T follicular helper cell (primary cell): ENCODE measurements at regions not wholly inside any gene's neighbourhood (a gene's known extent, or its start where the extent isn't known, plus 50 kb on each side); places are given as distances from the start of the nearest gene placed in this dataset.
"Not testable (repeated sequence)": the region's sequence is repeated elsewhere in the genome, so short reads cannot be mapped to it uniquely, and the experiment has no call there.

Experiments used
- DNase-seq: peaks from one replicate; pipeline ENCODE4 v3.0.0-alpha.2; 2020; ENCODE audit warnings: low read depth

DNA sequence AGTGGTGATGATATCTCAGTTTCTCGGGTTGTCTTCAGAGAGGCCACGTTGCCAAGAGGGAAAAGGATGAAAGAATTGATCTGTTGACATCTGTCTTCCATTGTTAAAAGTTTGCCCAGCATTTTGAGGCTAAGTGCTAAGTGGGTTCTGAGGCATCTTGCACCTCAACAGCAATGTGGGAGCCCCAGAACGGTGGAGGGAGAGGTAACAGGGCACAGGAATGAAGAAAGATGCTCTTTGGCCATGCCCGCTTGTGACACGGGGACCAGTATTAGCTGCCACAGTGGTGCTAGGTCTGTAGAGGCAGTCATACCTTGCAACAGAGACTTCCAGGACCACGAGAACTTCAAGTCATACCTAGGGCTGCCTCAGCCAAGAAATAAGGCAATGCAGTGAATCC lies 106.6 kb upstream of the NUPR2 start:
- DNase-seq = no peak

GRCh38 chr7:56219017-56219416 lies 102.8 kb upstream of the NUPR2 start:
- no peak for DNase-seq

- no peak for DNase-seq
These were observed 102.3 kb upstream of the NUPR2 start for GRCh38 chr7:56218510-56218909.

DNA sequence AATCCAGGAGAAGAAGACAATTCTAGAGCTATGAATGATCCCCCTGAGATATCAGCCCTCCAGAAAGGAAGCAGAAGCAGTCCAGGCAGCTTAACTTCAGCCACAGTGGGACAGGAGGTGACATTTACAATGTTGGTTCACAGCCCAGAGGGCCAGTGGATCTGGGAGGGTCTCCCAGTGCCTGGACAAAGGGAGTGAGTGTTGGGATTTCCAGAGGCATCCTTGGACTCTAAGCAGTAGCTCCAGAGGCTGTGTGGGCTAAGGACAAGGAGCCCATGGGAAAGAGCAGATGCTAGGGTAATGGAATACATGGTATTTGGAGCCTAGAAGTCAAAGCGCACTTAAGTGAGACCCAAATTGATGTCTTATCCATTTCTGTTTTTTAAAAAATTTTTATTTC lies 97.4 kb upstream of the NUPR2 start:
- DNase-seq = no peak

- no peak for DNase-seq
These were observed 90.2 kb upstream of the NUPR2 start for GRCh38 chr7:56206420-56206819.

DNA sequence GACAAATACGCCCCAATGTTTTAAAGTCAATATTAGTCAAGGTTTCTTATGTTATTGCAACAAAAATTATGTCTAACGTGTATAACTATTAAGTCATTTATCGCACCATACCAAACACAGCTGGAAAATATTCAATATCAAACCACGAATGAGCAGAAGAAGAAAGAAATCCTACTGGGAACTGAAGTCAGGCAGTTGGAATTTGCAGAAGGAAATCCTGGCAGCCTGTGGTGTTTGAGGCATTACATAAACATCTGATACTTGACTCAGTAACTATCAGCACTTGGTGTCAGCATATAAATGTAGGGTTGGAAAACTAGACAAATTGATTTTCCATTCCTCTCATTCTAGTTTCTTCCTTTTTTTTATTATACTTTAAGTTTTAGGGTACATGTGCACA lies 83.4 kb upstream of the NUPR2 start:
- no peak for DNase-seq

GRCh38 chr7:56196195-56196594 lies 80.0 kb upstream of the NUPR2 start:
- DNase-seq = not testable (repeated sequence)

DNA sequence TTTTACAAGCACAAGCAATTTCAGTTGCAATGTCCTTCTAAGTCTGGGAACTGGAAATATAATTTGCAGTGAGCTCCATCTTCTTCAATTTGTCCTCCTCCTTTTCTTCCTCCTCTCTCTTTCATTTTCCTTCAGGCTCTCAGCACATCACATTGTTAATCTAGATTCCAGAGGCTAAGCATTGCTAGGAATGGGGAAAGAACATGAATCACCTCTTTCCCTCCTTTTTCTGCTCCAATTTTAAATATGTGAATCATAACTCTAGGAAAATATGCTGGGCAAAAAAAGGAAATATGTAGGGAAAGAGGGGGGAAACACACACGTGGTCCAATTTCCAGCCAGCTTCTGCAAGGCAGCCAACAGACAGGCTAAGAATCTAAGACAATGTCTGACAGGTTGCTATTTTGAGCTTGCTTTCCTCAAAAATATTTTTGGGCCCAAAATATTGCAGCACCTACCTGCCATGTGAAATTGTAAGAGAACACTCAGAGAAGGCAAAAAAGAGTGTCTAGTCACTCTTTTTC lies 72.7 kb upstream of the NUPR2 start:
- DNase-seq = no peak

DNA sequence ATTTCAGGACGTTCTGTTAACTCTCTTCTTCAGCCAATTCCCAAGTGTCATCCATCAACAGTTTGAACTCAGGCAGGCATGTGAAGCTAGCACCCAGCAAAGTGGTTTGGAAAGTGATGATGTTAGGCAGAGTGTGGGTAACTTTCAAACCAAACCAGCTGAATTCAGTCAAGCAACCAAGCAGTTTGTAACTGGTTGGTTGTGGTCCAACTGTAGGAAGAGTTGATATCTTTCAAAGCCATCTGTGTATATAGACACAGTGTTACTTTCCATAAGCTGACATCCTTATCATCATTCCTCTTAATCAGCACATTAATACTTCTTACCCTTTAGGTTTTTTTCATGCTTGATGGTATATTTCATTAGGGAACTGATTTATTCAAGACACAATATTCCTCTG lies 72.2 kb upstream of the NUPR2 start:
- DNase-seq = no peak

DNA sequence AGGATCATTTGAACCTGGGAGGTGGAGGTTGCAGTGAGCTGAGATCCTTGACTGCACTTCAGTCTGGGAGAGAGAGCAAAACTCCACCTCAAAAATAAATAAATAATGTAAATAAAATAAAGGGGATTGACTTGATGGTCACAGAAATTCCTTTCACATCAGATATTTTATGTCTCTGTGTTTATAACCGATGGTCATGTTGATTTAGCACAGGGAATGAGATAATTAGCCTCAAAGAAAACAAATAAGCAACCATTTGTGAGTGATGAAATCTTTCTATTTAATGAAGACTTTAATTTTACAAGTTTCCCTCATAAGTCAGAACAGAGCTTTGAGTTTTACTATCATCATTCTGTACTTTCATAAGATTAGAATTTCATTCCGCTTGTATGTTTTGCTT lies 64.8 kb upstream of the NUPR2 start:
- DNase-seq = no peak

GRCh38 chr7:56175771-56176170 lies 59.6 kb upstream of the NUPR2 start:
- DNase-seq = no peak

- no peak for DNase-seq
These were observed 58.9 kb upstream of the NUPR2 start for GRCh38 chr7:56174875-56175760.

DNA sequence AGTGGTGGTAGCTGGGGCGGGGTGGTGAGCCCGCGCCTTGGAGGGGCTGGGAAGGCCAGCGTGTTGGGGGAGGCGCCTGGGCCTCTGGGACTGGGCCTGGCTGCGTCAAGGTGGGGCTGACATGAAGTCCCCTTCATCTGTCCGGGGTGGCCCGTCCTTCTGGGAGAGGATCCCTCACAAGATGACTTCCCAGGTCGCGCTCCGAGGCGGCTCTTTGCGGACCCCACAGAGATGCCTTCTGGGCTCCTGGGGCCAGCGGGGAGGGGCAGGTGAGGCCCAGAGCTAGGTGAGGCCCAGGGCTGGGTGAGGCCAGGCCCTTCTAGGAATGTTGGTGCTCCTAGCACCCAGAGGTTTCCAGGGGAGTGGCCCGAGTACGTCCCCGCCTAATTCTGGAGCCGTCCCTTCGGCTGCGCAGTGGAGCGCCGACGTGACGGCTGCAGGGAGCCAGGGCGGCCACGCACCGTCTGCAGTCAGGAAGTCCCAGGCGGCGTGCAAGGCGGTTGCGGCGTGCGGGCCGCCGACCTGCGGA lies 58.2 kb upstream of the NUPR2 start:
- DNase-seq = no peak
